DMS79 treated with DMSO at 0.1 percent for 48 hours (cell line): ENCODE measurements at regions not wholly inside any gene's neighbourhood (a gene's known extent, or its start where the extent isn't known, plus 50 kb on each side); places are given as distances from the start of the nearest gene placed in this dataset.

Experiments used
- DNase-seq: peaks from one replicate; lab custom pipeline; 2025; lab: John Stamatoyannopoulos, UW

DNA sequence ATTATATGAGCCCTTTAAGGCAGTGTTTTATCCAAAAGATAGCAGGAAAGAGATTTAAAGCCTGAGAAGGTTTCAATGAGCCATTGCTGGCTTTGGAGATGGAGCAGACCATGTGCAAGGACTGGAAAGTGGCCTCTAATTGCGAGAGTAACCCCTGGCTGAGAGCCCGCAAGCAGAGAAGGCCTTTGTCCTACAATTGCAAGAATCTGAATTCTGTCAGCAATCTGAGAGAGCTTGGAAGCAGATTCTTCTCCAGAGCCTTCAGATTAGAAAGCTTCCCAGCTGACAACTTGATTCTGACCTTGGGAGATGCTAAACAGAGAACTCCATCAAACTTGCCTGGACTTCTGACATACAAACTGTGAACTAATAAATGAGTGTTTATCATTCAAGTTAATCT is 528.7 kb upstream of the KLF12 start:
- no peak for DNase-seq

DNA sequence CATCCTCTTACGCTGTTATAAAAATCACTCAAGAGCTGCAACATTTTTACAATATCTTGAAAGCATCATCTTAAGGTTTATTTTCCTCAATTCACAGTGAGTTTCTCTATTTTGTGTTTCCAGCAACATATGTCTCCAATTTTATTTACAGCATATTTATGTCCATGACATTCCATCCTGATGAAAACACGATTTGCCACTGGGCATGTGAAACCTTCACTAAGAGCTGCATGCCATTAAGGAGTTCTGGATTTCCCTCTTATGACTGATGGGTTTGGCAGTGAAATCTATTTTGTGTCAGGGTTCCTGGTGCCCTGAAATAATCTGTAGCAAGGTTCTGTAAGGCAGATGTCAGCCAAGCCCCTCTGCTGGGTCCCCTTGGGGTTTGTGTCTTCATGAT is 527.6 kb upstream of the KLF12 start:
- DNase-seq, result no peak

GRCh38 chr13:74657765-74658164 is 523.6 kb upstream of the KLF12 start:
- no peak for DNase-seq

DNA sequence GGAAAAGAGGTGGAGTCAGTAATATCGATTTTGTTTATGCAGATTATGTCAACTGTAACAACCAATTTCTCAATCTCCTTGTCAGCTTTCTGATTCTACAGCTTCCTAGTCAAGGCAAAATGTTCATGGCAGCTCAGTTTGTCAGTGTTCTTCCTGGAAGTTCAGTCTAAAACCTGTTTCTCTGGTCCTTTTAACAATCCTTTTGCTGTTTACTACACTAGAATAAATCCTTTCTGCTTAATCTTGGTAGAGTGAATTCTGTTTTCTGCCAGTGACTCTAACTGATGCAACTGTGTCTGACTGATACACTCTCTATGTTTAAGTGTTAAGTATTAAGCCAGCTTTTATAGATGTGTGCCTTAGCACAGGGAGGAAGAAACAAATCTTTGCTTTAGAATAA is 516.9 kb upstream of the KLF12 start:
- no peak for DNase-seq

GRCh38 chr13:74647991-74648390 is 513.8 kb upstream of the KLF12 start:
- DNase-seq, result no peak

DNA sequence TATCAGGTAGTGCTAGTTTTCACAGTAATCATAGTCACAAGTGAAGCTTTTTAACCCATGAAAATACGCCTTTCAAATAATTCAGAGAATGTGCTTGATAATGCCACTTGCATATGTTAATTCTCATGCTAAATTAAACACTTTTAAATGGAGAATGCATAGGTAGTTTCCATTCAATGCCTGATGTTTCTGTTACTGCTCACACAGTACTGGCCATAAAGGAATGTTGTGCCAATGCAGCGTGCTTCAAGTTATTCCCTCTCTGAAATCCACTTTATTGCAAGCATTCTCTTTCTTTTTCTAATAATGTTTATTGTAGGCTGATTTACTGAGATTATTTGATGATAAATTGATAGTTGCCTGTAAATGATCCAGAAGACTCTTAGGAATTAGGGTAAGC is 513.0 kb upstream of the KLF12 start:
- no peak for DNase-seq

DNA sequence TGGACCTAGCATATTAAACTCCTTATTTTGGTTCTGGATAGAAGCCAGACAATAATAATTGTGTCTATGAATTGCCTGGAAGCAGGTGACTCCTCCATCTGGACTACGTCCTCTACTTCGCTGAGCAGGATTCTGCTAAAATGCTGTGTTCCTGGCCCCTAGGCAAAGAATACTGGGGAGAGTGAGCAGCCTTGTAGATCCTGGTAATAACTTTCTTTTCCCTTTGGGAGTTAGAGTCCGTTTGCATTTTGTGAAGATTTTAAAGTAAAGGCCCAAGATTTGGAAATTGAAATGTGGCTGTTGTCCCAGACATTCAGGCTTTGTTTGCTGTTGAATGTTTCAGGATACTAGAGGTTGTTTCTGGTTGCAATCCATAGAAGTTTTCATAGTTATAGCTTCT is 511.9 kb upstream of the KLF12 start:
- DNase-seq, result no peak

DNA sequence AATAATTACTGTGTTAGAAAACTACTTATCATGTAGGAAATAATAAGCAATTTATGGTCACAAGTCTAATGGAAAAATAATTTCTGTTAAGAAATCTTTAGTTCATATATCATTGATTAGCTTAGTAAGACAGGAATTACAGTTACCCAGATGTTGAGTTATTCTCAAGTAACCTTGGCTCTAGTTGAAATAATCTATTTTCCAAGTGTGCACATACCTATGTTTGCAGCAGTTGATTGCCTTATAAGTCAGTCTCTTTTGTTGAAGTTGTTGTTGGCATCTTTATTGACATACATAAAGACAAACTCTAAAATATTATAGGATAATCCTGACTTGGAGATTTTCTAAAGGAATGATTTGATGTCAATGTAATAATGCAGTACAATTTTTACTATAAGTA is 511.4 kb upstream of the KLF12 start:
- no peak for DNase-seq

DNA sequence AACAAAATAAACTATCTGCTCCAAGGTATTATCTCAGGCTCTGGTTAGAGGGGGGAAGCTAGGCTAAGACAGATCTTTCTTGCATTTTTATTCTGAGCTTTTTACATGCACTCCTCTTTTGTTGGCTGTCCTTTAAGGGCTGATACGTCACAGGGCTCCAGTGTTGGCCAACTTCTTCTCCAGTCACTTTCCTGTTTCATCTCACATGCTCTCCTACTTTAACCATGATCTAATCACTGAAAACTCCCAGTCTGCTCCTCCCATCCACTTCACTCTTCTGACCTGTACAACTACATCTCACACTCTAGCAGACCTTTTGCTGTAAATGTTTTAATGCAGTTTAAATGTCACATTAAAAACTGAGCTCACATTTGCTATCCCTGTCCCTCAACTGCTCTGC is 510.0 kb upstream of the KLF12 start:
- no peak for DNase-seq

- DNase-seq, result no peak
Measured at GRCh38 chr13:74641586-74641985, 507.4 kb upstream of the KLF12 start.

DNA sequence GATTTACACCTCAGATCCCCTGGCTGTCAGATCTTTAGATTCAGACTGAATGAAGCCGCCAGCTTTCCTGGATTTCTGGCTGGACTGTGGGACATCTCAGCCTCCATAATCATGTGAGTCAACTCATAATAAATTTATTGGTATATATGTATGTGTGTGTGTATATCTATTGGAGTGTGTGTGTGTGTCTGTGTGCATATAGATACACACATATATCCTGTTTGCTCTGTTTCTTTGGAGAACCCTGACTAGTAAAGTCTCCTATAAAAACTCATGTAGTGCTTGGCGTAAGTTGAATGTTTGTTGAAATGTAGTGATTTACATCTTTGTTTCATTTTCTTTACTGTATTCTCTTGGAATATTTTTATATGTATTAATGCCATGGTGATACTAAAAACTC is 499.5 kb upstream of the KLF12 start:
- no peak for DNase-seq

DNA sequence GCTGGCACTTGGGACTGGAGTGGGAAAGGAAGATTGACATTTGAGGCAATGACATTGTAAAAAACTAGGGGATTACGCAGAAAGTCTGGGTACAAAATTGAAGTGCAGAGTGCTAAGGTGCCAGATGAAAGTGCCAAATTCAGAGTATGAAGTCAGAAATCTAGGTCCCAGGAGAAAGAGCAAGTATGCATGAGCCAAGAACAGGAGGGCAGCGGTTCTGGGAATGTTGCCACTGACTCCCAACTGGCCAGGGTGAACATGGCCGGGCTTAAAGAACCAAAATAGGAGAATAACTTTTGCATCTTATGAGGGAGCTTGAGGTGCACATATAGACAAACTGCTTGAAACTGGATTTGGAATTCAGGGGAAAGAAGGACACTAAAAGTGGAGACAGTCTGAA is 495.8 kb upstream of the KLF12 start:
- no peak for DNase-seq

- DNase-seq, result no peak
Measured at GRCh38 chr13:74625541-74625940, 491.3 kb upstream of the KLF12 start.

- no peak for DNase-seq
Measured at GRCh38 chr13:74623761-74624160, 489.6 kb upstream of the KLF12 start.

GRCh38 chr13:74622284-74622683 is 488.1 kb upstream of the KLF12 start:
- no peak for DNase-seq

DNA sequence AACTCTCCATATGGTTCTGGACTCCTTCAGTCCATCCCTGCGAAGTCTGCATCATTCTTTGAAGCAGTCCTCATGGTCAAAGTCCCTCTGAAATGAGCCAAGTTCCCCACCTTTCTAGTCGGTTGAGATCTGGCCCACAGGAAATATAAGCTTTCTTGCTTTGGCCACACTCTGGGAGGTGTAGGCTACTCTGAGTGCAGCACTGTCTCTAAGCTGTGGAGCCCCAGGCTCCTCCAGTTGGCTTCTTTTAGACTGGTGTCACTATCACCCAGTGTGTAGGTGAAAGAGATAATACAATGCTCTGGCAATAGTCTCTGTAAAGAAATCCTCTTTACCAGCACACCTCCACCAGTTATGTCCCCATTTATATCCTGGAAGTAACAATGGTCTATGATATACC is 486.5 kb upstream of the KLF12 start:
- DNase-seq, result no peak

GRCh38 chr13:74620308-74620707 is 486.1 kb upstream of the KLF12 start:
- no peak for DNase-seq

DNA sequence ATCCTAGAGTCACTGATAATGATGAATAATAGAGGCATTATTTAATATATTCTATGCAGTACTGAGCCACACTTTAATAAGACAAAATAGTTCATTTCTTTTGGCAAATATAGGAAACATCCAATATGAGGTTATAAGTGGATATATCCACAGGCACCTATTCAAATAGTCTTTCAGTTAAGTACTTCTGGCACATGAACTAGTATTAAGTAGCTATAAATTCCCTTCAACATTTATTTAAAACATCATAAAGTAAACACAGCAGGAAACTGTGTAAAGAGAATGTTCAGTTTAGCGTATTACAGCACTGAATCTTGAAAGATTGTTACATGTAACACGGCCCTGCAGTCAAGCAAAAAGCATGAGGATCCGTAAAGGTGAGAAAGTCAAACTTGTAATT is 463.3 kb upstream of the KLF12 start:
- peak; percentile 0 for DNase-seq

DNA sequence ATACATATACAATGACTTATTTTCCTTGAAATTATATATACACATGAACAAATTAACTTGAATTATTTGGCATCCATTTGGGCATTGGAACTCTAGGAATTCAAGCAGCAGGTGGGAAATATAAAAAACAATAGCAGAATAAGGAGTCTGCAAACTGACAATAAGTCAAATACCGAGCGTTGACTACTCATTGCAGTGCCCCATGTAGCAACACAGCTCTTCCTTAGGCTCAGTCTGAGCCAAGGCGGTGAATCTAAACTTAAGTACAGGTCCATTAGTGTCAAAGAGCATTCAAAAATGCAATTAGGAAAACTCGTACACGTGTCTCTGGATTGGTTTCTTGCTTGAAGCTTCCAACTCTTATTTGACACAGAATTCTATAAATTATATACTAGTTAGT is 462.5 kb upstream of the KLF12 start:
- no peak for DNase-seq

- DNase-seq, result no peak
Measured at GRCh38 chr13:74593688-74594087, 459.5 kb upstream of the KLF12 start.

GRCh38 chr13:74586847-74587246 is 452.6 kb upstream of the KLF12 start:
- no peak for DNase-seq

DNA sequence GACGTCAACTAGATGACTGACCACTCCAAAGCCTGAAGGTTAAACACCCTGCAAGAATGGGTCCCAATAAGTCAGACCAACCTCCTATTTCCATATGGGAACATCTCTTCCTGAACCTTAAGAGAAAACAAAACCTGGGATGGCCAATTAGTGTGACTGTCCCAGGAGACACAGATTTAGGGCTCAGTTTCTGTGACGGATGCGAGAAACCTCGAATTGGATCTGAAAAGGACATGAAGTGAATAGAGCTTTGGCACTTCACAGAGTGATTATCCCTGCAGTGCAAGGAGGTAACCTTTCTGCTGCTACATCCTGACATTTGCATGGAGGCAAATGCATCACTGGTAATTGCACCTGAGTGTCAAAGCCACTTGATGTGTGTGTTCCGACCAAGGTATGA is 442.2 kb upstream of the KLF12 start:
- no peak for DNase-seq

GRCh38 chr13:74575729-74576125 is 441.5 kb upstream of the KLF12 start:
- DNase-seq, result peak; percentile 15

- no peak for DNase-seq
Measured at GRCh38 chr13:74574964-74575728, 440.9 kb upstream of the KLF12 start.

- no peak for DNase-seq
Measured at GRCh38 chr13:74573654-74574053, 439.4 kb upstream of the KLF12 start.
